DMS53 treated with DMSO at 0.1 percent for 48 hours (cell line): ENCODE measurements at regions not wholly inside any gene's neighbourhood (a gene's known extent, or its start where the extent isn't known, plus 50 kb on each side); places are given as distances from the start of the nearest gene placed in this dataset.

Experiments used
- DNase-seq: peaks from one replicate; lab custom pipeline; 2025; ENCODE audit not compliant: unreplicated experiment; lab: John Stamatoyannopoulos, UW

- no peak for DNase-seq
These were observed 268.2 kb downstream of the TENT5A start for GRCh38 chr6:81484251-81484650.

GRCh38 chr6:81480139-81480538 is 272.3 kb downstream of the TENT5A start:
- peak; percentile 14 for DNase-seq

GRCh38 chr6:81476881-81477280 is 275.6 kb downstream of the TENT5A start:
- no peak for DNase-seq

- no peak for DNase-seq
These were observed 276.8 kb downstream of the TENT5A start for GRCh38 chr6:81475646-81476045.

- DNase-seq: peak; percentile 18
These were observed 286.6 kb downstream of the TENT5A start for GRCh38 chr6:81465859-81466258.

GRCh38 chr6:81456416-81456815 is 296.1 kb downstream of the TENT5A start:
- DNase-seq: no peak

GRCh38 chr6:81455641-81456040 is 296.8 kb downstream of the TENT5A start:
- DNase-seq: no peak

- DNase-seq: peak; percentile 97
These were observed 300.7 kb downstream of the TENT5A start for GRCh38 chr6:81451787-81452186.

GRCh38 chr6:81450180-81450579 is 302.3 kb downstream of the TENT5A start:
- DNase-seq: peak; percentile 36

- DNase-seq: no peak
These were observed 306.0 kb downstream of the TENT5A start for GRCh38 chr6:81446509-81446908.

- DNase-seq: no peak
These were observed 313.1 kb downstream of the TENT5A start for GRCh38 chr6:81439417-81439816.

GRCh38 chr6:81436990-81437389 is 315.5 kb downstream of the TENT5A start:
- no peak for DNase-seq

- DNase-seq: no peak
These were observed 339.2 kb downstream of the TENT5A start for GRCh38 chr6:81413306-81413705.

GRCh38 chr6:81401970-81402690 is 350.4 kb downstream of the TENT5A start:
- no peak for DNase-seq

GRCh38 chr6:81396916-81397315 is 355.6 kb downstream of the TENT5A start:
- no peak for DNase-seq

- DNase-seq: no peak
These were observed 365.3 kb downstream of the TENT5A start for GRCh38 chr6:81387163-81387562.

GRCh38 chr6:81384921-81385320 is 367.6 kb downstream of the TENT5A start:
- DNase-seq: no peak

- no peak for DNase-seq
These were observed 369.0 kb downstream of the TENT5A start for GRCh38 chr6:81383472-81383871.

GRCh38 chr6:81382852-81383251 is 369.6 kb downstream of the TENT5A start:
- no peak for DNase-seq

GRCh38 chr6:81381382-81381916 is 371.0 kb downstream of the TENT5A start:
- DNase-seq: no peak

- no peak for DNase-seq
These were observed 371.7 kb downstream of the TENT5A start for GRCh38 chr6:81380718-81381338.

GRCh38 chr6:81376745-81377144 is 375.7 kb downstream of the TENT5A start:
- DNase-seq: no peak
